ENCODE measurements at regions not wholly inside any gene's neighbourhood (a gene's known extent, or its start where the extent isn't known, plus 50 kb on each side); places are given as distances from the start of the nearest gene placed in this dataset.

DNA sequence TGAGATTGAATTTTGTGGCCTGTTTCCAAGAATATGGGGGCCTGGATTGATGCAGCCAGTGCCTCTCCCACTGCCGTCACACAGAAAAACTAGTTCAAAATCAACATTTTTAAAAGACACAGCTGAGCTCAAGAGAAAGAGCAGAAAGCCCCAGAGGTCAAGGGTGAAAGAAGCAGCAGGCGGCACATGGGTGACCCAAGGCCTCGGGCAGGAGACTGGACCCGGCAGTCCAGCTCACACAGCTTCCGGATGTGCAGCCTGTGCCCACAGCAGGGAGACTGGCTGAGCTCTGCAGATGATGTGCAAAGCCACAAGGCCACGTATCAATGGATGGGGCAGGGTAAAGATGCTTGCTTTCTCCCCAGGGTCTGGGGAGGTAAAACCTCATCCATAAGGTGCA lies 50.4 kb upstream of the RNF32 start:
- TF ChIP-seq, protein P1, sequence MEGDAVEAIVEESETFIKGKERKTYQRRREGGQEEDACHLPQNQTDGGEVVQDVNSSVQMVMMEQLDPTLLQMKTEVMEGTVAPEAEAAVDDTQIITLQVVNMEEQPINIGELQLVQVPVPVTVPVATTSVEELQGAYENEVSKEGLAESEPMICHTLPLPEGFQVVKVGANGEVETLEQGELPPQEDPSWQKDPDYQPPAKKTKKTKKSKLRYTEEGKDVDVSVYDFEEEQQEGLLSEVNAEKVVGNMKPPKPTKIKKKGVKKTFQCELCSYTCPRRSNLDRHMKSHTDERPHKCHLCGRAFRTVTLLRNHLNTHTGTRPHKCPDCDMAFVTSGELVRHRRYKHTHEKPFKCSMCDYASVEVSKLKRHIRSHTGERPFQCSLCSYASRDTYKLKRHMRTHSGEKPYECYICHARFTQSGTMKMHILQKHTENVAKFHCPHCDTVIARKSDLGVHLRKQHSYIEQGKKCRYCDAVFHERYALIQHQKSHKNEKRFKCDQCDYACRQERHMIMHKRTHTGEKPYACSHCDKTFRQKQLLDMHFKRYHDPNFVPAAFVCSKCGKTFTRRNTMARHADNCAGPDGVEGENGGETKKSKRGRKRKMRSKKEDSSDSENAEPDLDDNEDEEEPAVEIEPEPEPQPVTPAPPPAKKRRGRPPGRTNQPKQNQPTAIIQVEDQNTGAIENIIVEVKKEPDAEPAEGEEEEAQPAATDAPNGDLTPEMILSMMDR (conservative IDR thresholded peaks at IDR 0.05) = no peak
- TF ChIP-seq ZFX (IDR thresholded peaks at IDR 0.05) = no peak
- H3K27ac ChIP-seq = no peak overlapping the region

DNA sequence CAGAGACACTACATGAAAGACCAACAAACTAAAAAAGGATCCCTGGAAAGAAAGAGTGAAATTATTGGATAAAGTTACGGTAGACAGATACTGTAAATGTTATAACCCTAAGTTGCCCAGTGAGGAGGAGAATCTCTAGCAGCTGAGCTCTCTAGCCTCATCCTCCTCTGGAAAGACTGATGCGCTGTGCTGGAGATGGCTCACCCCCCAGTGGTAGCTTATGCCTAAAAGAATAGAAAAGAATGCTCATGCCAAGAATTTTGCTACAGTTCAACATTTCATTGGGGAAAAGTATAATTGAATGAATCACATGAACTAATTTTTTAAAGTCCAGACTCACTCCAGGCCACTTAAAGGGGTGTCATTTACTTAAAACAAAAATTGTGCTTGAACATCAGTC lies 50.8 kb upstream of the RNF32 start:
- no peak overlapping the region for H3K27ac ChIP-seq
- TF ChIP-seq, protein P1 (conservative IDR thresholded peaks at IDR 0.05) = no peak
- TF ChIP-seq ZFX (IDR thresholded peaks at IDR 0.05) = no peak

DNA sequence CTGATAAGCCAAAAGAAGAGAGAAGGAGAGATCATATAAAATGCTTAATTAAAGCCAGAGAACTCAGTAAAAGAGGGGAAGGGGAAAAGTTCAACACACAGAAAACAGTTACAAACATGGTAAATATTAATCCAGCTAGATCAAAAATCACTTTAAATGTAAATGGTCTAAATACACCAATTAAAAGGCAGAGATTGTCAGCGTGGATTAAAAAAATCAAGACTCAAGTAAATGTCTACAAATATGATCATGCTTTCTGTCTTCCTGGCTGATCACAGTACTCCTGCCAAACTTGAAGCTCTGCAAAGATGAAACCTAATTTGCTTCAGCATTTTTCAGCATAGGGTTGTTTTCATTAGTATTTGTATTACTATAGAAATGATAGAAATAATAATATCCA lies 54.6 kb upstream of the RNF32 start:
- no peak overlapping the region for H3K27ac ChIP-seq
- no peak for TF ChIP-seq ZFX (IDR thresholded peaks at IDR 0.05)
- TF ChIP-seq, protein P1 (conservative IDR thresholded peaks at IDR 0.05) = no peak

DNA sequence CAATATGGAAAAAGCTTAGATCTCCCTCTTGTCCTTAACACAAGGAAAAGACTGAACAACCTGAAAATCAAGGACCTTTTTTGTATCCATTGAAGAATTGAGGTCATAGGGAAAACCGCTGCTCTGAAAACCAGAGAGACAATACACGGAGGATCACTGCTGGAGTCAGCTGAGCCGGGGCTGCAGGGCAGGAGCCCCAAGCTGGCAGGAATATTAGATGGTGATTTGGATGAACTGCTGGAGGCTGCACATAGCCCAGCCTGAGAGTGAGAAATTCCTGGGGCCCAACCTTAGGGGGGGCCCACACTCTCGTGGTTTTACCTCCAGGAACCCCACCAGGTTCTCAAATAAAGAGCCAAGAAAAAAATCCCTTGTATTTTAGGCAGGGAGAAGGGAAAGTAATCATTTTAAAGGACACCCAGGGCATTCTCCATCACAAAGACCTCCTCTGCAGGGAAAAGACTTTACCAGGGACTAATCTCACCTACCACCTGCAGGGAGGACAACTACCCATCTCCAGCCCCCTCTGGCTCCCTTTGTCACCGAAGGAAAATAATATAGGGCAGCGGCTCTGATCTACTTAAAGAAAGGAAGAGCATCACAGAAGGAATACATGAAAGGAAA lies 55.4 kb upstream of the RNF32 start:
- TF ChIP-seq, protein P1 (conservative IDR thresholded peaks at IDR 0.05) = no peak
- no peak for TF ChIP-seq ZFX (IDR thresholded peaks at IDR 0.05)
- no peak overlapping the region for H3K27ac ChIP-seq

DNA sequence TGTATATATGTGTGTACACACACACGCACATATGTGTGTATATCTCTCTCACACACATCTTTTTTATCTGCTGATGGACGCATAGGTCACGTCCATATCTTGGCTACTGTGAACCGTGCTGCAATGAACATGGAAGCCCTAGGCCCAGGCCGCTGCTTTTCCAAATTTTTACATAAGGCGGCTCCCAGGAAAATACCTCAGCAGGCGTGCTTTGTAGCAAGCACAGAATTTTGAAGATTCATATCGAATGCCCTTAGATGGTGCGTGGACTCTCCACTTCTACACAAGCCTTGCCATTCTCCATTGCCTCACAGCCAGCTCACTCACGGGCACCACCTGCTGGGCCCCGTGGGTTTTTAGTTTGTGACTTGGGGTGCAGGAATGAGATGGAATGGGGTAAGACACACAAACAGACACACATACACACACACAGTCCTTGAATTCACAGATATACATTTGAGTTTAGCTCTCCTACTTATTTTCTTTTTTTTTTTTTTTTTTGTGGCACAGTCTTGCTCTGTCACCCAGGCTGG lies 57.9 kb upstream of the RNF32 start:
- H3K27ac ChIP-seq = no peak overlapping the region
- TF ChIP-seq ZFX (IDR thresholded peaks at IDR 0.05) = no peak
- TF ChIP-seq, protein P1 (conservative IDR thresholded peaks at IDR 0.05) = peak; percentile 47

DNA sequence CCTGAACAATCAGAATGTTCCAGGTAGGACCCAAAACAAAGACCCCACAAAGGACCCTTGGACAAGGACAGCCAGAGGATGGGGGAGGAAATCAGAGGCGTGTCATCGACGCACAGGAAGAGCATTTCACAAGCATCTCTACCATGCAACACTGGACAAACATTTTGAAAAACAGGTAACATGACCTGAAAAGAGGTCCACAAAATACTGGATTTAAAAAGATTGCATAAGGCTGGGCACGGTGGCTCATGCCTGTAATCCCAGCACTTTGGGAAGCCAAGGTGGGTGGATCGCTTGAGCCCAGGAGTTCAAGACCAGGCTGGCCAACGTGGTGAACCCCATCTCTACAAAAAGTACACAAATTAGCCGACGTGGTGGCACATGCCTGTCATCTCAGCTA lies 60.5 kb upstream of the RNF32 start:
- no peak overlapping the region for H3K27ac ChIP-seq
- TF ChIP-seq, protein P1 (conservative IDR thresholded peaks at IDR 0.05) = no peak
- TF ChIP-seq ZFX (IDR thresholded peaks at IDR 0.05) = no peak

DNA sequence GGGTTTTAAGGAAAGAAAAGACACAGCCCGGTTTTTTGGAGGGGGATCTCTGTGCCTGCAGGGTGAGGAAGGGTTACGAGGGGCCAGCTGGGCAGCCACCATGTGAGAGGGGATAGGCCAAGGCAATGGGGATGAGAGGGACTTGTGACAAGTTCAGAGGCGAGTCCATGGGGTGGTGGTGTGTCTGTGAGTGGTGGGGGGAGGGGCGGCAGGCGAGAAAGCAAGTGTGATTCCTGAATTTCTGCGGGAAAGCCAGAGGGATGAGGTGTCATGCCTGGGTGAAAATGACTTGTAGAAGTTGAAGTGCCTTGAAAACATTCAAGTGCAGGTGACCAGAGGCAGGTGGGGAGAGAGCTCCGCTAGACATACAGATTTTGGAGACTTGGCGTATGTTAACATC lies 61.0 kb upstream of the RNF32 start:
- no peak overlapping the region for H3K27ac ChIP-seq
- TF ChIP-seq ZFX (IDR thresholded peaks at IDR 0.05) = no peak
- TF ChIP-seq, protein P1 (conservative IDR thresholded peaks at IDR 0.05) = no peak

Data from C4-2B (cell line).